Heart right ventricle (tissue), 16 donors: ENCODE measurements at regions not wholly inside any gene's neighbourhood (a gene's known extent, or its start where the extent isn't known, plus 50 kb on each side); places are given as distances from the start of the nearest gene placed in this dataset.

Experiments
- ATAC-seq, 8 donors: fragments of 200-7000 bp; cut with Tn5 transposase; one replicate each; pipeline ENCODE4 v1.9.1; 2020; ENCODE audit warnings: mild to moderate bottlenecking in 8 of 8, moderate library complexity in 8 of 8, moderate number of reproducible peaks in 1 of 8
- DNase-seq, 2 donors: peaks; one replicate each; pipeline ENCODE4 v3.0.0-alpha.2; 2020
- H3K27ac ChIP-seq, 10 donors: fragments of 200-600 bp; sonication (generic) in 2 of 10; one replicate each; pipeline versions ENCODE4 v1.5.0 to v1.8.0; 2020 to 2022; ENCODE audit warnings: mild to moderate bottlenecking in 3 of 10
- H3K27me3 ChIP-seq, 7 donors: fragments of 200-600 bp; one replicate each; pipeline ENCODE4 v1.8.0; 2021 to 2022; ENCODE audit warnings: mild to moderate bottlenecking in 2 of 7
- H3K36me3 ChIP-seq, 9 donors: fragments of 200-600 bp; sonication (generic) in 1 of 9; one replicate each; pipeline versions ENCODE4 v1.5.0 to v1.8.0; 2020 to 2022; ENCODE audit warnings: mild to moderate bottlenecking in 2 of 9
- H3K4me1 ChIP-seq, 9 donors: fragments of 200-600 bp; sonication (generic) in 1 of 9; one replicate each; pipeline versions ENCODE4 v1.5.0 to v1.8.0; 2020 to 2022; ENCODE audit warnings: mild to moderate bottlenecking in 4 of 9
- H3K4me3 ChIP-seq, 10 donors: fragments of 200-600 bp; sonication (generic) in 2 of 10; one replicate each; pipeline versions ENCODE4 v1.5.0 to v1.8.0; 2020 to 2022; ENCODE audit warnings: mild to moderate bottlenecking in 7 of 10, moderate library complexity in 2 of 10
- H3K9me3 ChIP-seq, 11 donors: fragments of 200-600 bp in 10 of 11; sonication (generic) in 2 of 11; one replicate each; pipeline versions ENCODE4 v1.5.0 to v1.8.0; 2013 to 2022; ENCODE audit warnings: mild to moderate bottlenecking in 2 of 11, control low read depth in 1 of 11, moderate library complexity in 1 of 11
- CTCF ChIP-seq, 9 donors: fragments of 200-600 bp; sonication (generic) in 2 of 9; IDR thresholded peaks; one replicate each; pipeline versions ENCODE4 v1.5.0 to v1.8.0; 2021 to 2022; ENCODE audit warnings: antibody characterized with exemption in 9 of 9, mild to moderate bottlenecking in 5 of 9, moderate library complexity in 1 of 9
- WGBS, 2 donors: extraction: QIAGEN DNeasy Blood & Tissue Kit; methylation state at CpG; one replicate each; pipeline ENCODE4 v1.1.7; 2013; ENCODE audit warnings: inconsistent platforms in 1 of 2; 5-methylcytosine and 5-hydroxymethylcytosine counted together
- intact Hi-C, 10 donors: fragments of 100-400 bp; cut with DNase I; formaldehyde crosslinking; loops; one replicate each; pipeline versions ENCODE4 v1.11.1 to v1.14.2; 2022
- donor health status: Arrhythmogenic right ventricular cardiomyopathy.
- donor health status: ischemic (EF 13 %, LVEDD 7.1; RV severe dilation, severe dysfunction).
- donor health status: healthy with polysubstance abuse.
- donor health status: DM: no; HTN: yes; CAD: no.
- donor health status: DM: no; HTN: no; CAD: no.
- donor health status: ischemic (EF 25% LVEDD 6.9; RV normal size, moderate dysfunction).
- donor health status: ischemic (EF 25% LVEDD 5.7; RV mildly dilated, moderate dysfunction).
- donor health status: healthy.
- donor health status: DM: yes; HTN: yes; CAD: no.
- donor health status: Ischemic cardiomyopathy.
- donor health status: ischemic (EF 35%, LVEDD 5.7; RV mildly dilated, moderate dysfunction).
- donor health status: nonischemic (EF 11% LVEDD 7.7; RV severe dilation, severe dysfunction).
- donor health status: DM: yes; HTN: yes; CAD: no.
- donor health status: PGD.
- donor health status: ischemic (EF 29% LVEDD 5.4; RV normal size, mild dysfunction).
- donor health status: nonischemic (EF 23%, LVEDD 6.1; RV moderate dilation, normal function).

GRCh38 chr7:45417735-45418134 is 156.4 kb upstream of the ADCY1 start:
- H3K27ac ChIP-seq = no peak overlapping the region
- ATAC-seq (no peak), DNase-seq (no peak)
- H3K4me3 ChIP-seq = no peak overlapping the region
- no peaks in the 10 kb centered on the region for H3K4me1 ChIP-seq
- TF ChIP-seq CTCF (IDR thresholded peaks at IDR 0.05) = no peak
- no peaks in the 10 kb centered on the region for H3K36me3 ChIP-seq
- peaks cover 0 to 1% (median 0%) of the 10 kb centered on the region in 11 donors for H3K9me3 ChIP-seq
- intact Hi-C loops = no loop called here
- 90 to 92% methylated on average over 3 of the region's 3 CpGs for WGBS, 2 donors
- H3K27me3 ChIP-seq = peaks cover 0 to 8% (median 0%) of the 10 kb centered on the region in 7 donors

- intact Hi-C loops = no loop called here
- ATAC-seq (no peak), DNase-seq (no peak)
- Histone ChIP-seq H3K9me3 (no peaks in the 10 kb centered on the region), H3K36me3 (no peaks in the 10 kb centered on the region), H3K27ac (no peak overlapping the region), H3K27me3 (peaks cover 0 to 20% (median 0%) of the 10 kb centered on the region in 7 donors), H3K4me3 (no peak overlapping the region), H3K4me1 (no peaks in the 10 kb centered on the region)
- TF ChIP-seq CTCF (IDR thresholded peaks at IDR 0.05) = no peak
- WGBS, 2 donors = 55 to 60% methylated on average over 3 of the region's 3 CpGs
These were observed 153.2 kb upstream of the ADCY1 start for GRCh38 chr7:45420843-45421495.

- TF ChIP-seq CTCF (IDR thresholded peaks at IDR 0.05) = no peak
- Histone ChIP-seq H3K4me3 (no peak overlapping the region), H3K27ac (no peak overlapping the region), H3K4me1 (no peaks in the 10 kb centered on the region), H3K27me3 (peaks cover 0 to 20% (median 0%) of the 10 kb centered on the region in 7 donors), H3K9me3 (no peaks in the 10 kb centered on the region), H3K36me3 (no peaks in the 10 kb centered on the region)
- ATAC-seq (no peak), DNase-seq (no peak)
- intact Hi-C loops = no loop called here
- WGBS, 2 donors = 75 to 79% methylated on average over 1 of the region's 1 CpG
These were observed 152.4 kb upstream of the ADCY1 start for GRCh38 chr7:45421806-45422205.

- no peak overlapping the region for H3K4me3 ChIP-seq
- intact Hi-C loops = no loop called here
- peaks cover 0 to 20% (median 3%) of the 10 kb centered on the region in 7 donors for H3K27me3 ChIP-seq
- H3K36me3 ChIP-seq = no peaks in the 10 kb centered on the region
- no peak for DNase-seq
- H3K9me3 ChIP-seq = no peaks in the 10 kb centered on the region
- 80 to 88% methylated on average over 8 of the region's 8 CpGs for WGBS, 2 donors
- no peak for ATAC-seq
- TF ChIP-seq CTCF (IDR thresholded peaks at IDR 0.05) = no peak
- H3K27ac ChIP-seq = no peak overlapping the region
- no peaks in the 10 kb centered on the region for H3K4me1 ChIP-seq
These were observed 143.8 kb upstream of the ADCY1 start for GRCh38 chr7:45430397-45430796.
